SHP77 (cell line): ENCODE measurements at regions not wholly inside any gene's neighbourhood (a gene's known extent, or its start where the extent isn't known, plus 50 kb on each side); places are given as distances from the start of the nearest gene placed in this dataset.
A peak's percentile ranks its signal among the peaks of the same experiment; 100 is the strongest.

Experiments used
- DNase-seq, 2 experiments: peaks; one replicate each; lab custom pipeline; 2025; lab: John Stamatoyannopoulos, UW

GRCh38 chr12:102596031-102596430 lies 115.7 kb upstream of the IGF1 start:
- no peak for DNase-seq

- no peak for DNase-seq
Measured at GRCh38 chr12:102595315-102595714, 115.0 kb upstream of the IGF1 start.

- DNase-seq: no peak
Measured at GRCh38 chr12:102593134-102593533, 112.8 kb upstream of the IGF1 start.

- no peak for DNase-seq
Measured at GRCh38 chr12:102592134-102592533, 111.8 kb upstream of the IGF1 start.

- DNase-seq: no peak
Measured at GRCh38 chr12:102573237-102573636, 92.9 kb upstream of the IGF1 start.

GRCh38 chr12:102571889-102572288 lies 91.5 kb upstream of the IGF1 start:
- no peak for DNase-seq

GRCh38 chr12:102570256-102570655 lies 89.9 kb upstream of the IGF1 start:
- DNase-seq: no peak

GRCh38 chr12:102569803-102570202 lies 89.4 kb upstream of the IGF1 start:
- DNase-seq: no peak

- no peak for DNase-seq
Measured at GRCh38 chr12:102568276-102568675, 87.9 kb upstream of the IGF1 start.

GRCh38 chr12:102567031-102567985 lies 86.9 kb upstream of the IGF1 start:
- no peak for DNase-seq

- DNase-seq: no peak
Measured at GRCh38 chr12:102565555-102565954, 85.2 kb upstream of the IGF1 start.

- no peak for DNase-seq
Measured at GRCh38 chr12:102564026-102564425, 83.7 kb upstream of the IGF1 start.

- DNase-seq: no peak
Measured at GRCh38 chr12:102562836-102563425, 82.6 kb upstream of the IGF1 start.

- DNase-seq: no peak
Measured at GRCh38 chr12:102551186-102551585, 70.8 kb upstream of the IGF1 start.

- DNase-seq: no peak
Measured at GRCh38 chr12:102549691-102550090, 69.3 kb upstream of the IGF1 start.

- no peak for DNase-seq
Measured at GRCh38 chr12:102548543-102548942, 68.2 kb upstream of the IGF1 start.

GRCh38 chr12:102543494-102544485 lies 63.4 kb upstream of the IGF1 start:
- peak in 1 of 2 experiments; percentile 27 for DNase-seq

GRCh38 chr12:102542816-102543440 lies 62.6 kb upstream of the IGF1 start:
- no peak for DNase-seq

- no peak for DNase-seq
Measured at GRCh38 chr12:102540815-102541385, 60.5 kb upstream of the IGF1 start.

- DNase-seq: no peak
Measured at GRCh38 chr12:102539651-102540553, 59.5 kb upstream of the IGF1 start.
